GM19467 (cell line): ENCODE measurements at regions not wholly inside any gene's neighbourhood (a gene's known extent, or its start where the extent isn't known, plus 50 kb on each side); places are given as distances from the start of the nearest gene placed in this dataset.

Experiments
- ATAC-seq: cut with Tn5 transposase; IDR thresholded peaks from one replicate; pipeline ENCODE4 v1.9.1; 2021; ENCODE audit warnings: mild to moderate bottlenecking, moderate library complexity; ENCODE audit not compliant: unreplicated experiment

DNA sequence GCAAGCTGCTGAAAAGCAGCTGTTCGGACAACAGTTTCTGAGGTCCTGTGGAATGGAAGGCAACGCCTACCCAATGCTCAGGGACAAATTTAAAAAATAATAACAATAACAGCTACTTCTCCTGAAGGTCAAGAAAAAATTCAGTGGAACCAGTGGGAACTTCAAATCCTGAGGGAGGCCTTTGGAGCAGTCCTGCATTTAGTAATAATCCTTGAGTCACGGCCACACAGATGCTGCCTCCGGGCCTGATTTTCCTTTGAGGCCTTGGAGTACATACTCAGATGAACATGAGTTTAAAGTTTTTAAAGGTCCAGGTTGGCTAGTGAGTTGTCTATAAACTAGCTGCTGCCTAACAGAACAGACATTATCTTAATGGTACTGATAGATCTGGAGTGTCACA, 268.0 kb downstream of the MSRB3 start:
- no peak for ATAC-seq

DNA sequence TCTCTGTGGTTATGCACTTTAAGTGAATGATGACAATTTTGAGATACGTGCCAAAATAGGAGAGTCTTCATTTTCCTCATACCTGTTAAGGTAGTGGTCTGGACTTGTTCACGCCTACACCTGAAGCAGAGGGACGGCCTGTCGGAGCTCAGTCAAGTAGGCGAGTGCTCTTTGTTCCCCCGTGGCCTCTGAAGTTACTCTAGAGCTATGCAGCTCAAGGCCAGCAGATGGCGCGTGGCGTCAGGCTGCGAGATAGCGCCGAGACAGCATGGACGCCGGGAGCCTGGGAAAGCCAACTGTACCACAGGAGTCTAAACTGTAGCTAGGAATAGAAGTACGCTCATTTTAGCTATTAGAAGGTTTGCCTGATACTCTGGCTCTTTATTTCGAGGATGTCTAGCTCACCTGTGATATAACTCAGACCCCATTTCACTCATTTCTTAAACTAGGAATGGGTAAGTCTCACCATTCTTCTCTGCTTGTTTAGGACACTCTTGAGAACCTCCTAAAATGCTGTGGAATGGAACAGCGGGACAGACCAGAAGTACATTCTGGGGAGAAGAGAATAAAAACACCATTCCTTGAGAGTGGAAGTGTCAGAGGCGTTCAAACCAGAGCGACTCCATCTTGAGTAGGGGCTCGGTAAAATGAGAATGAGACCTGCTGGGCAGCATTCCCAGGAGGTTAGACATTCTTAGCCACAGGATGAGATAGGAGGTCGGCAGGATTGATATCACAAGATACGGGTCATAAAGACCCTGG, 267.4 kb upstream of the HMGA2 start:
- peak; percentile 100 for ATAC-seq

DNA sequence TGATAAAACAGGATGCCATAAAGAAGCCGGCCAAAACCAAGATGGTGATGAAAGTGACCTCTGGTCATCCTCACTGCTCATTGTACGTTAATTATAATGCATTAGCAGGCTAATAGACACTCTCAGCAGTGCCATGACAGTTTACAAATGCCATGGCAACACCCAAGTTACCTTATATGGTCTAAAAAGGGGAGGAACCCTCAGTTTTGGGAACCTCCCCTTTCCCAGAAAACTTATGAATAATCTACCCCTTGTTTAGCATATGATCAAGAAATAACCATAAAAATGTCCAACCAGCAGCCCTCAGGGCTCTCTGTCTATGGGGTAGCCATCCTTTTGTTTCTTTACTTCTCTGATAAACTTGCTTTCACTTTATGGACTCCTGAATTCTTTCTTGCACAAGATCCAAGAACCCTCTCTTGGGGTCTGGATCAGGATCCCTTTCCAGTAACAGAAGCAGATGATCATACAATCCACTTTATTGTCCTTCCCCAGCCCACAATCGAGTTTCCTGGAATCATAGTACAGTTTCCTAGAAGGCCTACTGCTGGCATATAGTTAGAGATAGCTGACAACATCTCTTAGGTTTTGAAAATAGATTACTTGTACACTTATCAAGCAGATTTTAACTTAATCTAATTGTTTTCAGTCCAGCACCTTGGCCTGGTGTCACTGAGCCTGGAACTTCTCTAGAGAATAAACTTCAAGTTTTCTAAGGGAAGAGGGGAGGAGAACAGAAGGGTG, 266.7 kb upstream of the HMGA2 start:
- ATAC-seq, result no peak

DNA sequence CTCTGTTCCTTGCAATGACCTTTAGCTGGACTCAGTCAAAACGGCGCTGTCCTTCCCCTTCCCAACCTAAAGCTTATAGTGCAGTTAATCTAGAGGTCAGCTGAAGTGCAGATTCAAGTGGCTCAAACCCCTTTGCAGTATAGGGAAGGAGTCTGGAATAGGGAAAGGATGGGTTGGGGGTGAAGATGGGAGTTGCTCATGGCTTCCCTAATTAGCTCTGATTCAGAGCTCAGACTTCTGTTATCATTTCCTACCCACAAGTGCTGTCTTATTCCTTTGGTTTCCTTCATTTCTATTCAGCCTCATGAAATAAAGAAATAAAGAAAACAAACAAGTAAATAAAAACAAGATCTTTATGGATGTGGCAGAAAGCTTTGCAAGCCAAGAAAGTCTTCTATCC, 264.0 kb upstream of the HMGA2 start:
- no peak for ATAC-seq

DNA sequence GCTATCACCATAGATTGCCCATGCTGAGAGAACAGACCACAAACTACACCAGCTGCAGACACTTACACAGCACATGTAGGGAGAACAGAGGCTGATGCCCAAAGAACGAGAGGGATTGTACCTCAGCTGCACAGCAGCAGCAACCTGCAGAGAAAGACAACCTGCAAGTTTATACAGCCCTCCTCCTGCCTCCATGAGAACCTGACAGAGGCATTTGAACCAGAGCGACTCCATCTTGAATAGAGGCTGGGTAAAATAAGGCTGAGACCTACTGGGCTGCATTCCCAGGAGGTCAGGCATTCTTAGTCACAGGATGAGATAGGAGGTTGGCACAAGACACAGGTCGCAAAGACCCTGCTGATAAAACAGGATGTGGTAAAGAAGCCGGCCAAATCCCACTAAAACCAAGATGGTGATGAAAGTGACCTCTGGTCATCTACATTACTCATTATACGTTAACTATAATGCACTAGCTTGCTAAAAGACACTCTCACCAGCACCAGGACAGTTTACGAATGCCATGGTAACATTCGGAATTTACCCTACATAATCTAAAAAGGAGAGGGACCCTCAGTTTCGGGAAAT, 262.4 kb upstream of the HMGA2 start:
- no peak for ATAC-seq

DNA sequence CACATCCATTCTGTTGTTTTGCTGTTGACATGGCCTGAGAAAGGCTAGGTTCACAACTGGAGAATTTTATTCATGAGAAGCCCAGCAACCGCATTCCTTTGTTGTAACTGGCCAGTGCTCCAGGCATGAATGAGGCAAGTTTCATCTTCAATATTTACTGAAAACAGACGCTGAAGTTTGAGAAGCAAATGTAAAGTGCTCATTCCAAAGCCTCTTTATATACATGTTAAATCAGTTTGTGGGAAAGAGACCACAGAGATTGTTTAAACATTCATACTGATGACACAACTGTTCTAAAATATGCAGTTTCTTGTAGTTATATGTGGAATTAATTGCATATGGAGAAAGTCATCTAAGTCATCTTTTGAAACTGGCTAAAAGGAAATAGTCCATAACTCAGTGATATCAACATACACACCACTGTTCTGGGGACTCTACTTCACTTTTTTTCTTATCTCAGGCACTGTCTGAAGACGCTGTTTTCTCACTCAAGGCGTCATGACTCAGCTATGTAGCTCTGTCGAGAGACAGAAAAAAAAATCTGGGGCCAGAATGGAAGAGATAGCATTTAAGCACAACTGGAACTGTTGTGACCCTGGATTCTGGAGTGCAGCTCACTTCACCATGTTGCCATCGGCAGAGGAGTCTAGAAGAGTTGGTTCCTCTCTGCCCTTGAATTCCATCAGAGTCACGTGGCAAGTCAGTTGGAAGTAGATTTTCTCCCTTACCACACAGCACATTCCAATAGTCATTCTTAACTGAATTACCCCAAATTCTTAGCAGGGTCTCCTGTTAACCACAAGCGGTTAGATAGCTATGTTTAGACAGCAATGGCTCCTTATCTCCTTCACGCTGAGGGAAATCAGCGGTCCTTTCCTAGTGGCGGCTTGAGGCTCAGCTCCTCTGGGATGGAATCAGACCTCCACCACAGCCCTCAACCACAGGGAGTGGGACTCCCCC, 258.4 kb upstream of the HMGA2 start:
- ATAC-seq, result no peak

DNA sequence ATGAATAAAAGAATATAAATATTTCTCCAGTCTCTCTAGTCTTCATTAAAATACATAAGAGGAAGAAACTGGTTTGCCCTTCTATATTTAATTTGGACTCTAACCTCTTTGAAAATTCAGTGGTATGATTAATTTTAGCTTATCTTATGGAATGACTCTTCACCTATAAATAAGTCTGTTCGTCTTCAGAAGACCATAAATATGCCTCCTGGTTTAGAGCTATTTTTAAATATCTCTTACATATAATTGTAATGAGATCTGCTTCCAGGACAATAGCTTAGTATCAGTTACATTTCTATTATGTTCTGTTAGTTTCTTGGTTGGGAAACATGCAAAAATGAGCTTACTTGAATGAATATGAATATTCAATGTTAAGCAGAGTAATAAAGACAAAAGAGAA, 257.5 kb upstream of the HMGA2 start:
- ATAC-seq, result no peak

DNA sequence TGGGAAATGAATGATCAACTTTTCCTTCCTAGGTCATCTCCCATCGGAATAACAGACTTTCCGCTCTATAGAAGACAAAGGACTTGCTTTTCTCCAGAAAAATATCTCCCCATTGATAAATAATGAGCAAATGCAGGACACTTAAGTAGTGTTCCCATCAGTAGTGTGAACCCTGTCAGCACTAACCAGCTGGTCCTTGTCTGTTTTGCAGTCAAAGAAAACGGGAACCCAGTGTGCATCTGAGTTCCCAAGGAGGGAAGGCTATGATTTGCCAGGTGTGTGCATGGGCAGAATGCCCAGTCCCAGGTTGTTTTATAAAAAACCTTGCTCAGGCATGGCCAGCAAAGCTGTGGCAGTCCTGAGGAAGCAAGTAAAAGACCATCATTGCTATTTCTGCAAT, 256.5 kb upstream of the HMGA2 start:
- no peak for ATAC-seq

DNA sequence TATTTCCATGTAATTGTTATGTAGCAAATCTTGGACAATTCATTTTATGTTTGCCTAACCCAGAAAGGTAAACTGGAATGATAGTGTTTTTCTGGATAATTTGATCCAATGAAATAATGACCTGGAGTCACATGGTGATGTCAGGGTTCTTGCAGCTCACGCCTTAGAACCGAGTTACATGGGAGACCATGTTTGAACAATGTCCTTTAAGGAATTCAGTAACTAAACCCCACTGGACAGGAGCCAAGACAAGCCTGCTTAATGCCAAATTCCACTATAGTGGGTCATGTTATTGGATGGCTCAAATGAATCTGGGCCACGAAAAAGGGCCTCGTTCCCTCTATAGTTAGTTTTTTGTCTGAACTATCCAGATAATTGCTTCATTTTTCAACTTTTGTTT, 255.8 kb upstream of the HMGA2 start:
- ATAC-seq, result no peak

DNA sequence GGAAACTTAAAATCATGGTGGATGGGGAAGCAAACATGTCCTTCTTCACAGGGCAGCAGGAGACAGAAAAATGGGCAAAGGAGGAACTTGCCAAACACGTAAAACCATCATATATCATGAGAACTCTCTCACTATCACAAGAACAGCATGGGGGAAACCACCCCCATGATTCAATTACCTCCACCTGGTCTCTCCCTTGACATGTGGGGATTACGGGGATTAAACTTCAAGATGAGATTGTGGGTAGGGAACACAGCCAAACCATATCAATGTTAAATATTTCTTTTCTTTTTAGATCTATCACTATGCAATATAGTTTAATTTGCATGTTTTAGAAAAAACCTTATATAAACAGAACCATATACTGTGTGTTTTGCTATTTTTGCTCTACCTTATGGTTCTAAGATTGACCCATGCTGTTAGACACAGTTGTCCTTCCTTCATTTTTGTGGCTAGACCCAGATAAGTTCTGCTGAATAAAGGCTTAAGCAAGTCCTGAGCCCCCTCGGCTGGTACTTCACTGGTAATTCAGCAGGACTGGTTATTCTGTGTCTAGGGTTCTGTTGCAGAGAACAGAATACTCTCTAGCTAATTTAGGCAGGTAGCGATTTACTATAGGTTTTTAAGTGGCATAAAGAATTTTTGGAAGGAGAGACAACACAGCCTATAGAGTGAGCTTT, 253.7 kb upstream of the HMGA2 start:
- ATAC-seq, result no peak

DNA sequence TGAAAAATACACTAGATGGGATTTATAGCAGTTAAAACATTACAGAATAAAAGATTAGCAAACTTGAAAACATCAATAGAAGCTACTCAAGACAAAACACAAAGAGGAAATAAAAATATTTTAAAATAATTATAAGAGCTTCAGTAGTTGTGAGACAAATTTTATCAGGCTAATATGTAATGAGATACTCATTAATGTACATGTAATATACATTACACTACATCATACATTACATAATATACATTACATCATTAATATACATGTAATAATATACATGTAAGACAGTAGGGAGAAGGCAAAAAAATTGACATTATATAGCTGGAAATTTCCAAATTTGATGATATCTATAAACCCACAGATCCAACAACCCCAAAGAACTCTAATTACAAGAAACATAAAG, 249.4 kb upstream of the HMGA2 start:
- ATAC-seq, result no peak

DNA sequence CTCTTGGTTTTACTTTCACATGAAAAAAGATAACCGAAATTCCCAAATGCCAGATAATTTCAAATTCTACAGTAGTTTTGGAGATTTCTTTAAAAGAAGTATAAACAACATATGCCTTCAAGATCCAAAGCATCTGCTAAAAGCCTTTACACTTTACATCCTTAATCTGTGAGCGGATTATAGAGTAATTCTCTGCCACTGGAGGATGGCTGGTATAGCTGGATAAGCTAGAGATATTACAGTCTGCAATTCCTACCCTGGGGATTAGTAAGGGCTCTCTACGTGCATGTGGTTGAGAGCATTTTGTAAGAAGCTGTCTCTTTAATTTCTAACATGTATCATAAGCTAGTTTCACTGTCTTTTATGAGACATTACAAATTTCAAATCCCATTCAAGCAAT, 240.3 kb upstream of the HMGA2 start:
- ATAC-seq, result no peak

DNA sequence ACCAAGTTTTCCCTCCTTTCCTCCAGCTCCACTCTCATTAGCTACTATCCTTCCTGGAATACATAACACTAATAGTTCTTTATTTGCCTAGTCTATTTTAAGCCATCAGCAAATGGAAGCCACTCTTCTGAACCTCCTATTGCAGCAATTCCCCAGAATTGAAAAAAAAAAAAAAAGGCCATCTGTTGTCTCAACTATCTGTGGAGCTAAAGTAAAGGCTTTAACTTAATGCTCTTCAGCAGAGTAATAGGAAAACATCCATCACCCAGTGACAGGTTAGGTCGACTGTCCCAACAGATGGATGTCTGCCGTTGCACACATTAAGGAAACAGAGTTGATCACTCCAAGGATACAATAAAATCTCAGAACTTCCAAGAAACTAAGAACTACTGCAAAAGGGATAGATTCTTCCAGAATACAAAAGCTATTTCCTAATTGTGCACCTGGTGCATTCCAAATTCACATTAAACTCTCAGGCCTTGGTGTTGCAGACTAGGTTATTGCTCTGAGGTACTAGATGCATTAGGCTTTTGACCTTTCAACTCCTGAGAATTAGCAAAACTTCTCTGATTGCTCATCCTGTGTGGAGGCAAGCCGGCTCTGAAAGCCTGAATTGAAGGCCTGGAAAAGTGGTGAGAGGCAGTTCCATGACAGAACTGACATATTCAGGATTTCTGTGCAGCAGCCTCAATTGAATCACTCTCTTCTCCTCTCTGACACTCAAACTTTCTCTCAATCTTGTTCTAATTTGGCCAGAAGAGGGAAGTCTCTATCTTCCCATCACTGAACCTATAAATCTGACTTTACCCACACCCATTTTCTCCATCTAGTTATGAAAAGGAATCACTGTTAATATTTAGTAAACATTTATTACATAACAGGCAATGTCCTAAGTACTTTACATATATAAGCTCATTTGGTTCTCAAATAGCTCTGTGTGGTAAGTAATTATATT, 238.4 kb upstream of the HMGA2 start:
- no peak for ATAC-seq

DNA sequence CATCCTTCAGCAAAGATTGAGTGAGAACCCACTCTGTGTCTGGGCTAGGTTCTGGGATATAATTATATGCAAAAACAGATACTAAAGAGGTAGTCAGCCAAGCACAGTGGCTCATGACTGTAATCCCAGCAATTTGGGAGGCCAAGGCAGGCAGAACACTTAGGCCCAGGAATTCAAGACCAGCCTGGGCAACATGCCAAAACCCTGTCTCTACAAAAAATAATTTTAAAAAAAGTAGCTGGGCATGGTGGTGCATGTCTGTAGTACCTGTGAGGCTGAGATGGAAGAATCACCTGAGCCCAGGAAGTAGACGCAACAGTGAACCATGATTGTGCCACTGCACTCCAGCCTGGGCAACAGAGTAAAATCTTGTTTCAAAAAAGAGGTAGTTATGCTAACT, 237.5 kb upstream of the HMGA2 start:
- ATAC-seq, result no peak

DNA sequence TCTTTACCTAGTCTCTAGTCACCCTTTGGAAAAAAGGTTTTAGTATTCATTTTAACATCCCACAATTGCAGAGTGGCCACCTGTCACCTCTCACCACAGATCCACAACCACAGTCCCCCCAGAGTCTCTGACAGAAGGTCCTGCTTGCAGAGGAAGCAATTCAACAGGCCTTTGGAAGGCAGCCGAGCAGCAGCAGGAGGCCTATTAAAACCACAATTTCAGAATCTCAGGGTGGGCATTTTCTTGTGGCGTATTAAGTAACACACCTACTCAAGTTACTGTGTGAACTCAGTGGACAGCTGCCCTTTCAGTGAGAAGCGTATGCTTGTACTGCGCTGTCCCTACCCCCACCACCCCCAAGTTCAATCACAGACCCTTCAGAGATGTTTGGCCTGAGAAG, 234.0 kb upstream of the HMGA2 start:
- no peak for ATAC-seq

DNA sequence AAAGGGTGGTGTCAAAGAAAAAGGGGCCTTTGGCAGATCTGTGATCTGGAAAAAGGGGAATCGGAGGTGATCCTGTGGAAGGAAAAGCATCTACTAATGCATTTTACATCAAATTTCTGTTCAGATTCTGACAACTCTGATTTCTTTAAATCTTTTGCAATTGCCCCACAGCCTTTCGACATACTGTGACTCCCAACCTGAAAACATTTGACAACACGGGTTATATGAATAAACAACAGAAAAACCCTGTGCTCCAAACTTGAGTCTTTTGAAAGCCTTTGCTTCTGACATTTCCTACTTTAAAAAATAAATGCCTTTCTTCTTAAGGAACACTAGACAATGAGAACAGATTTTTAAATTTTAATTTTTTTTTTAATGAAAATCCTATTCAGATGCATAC, 231.9 kb upstream of the HMGA2 start:
- no peak for ATAC-seq

DNA sequence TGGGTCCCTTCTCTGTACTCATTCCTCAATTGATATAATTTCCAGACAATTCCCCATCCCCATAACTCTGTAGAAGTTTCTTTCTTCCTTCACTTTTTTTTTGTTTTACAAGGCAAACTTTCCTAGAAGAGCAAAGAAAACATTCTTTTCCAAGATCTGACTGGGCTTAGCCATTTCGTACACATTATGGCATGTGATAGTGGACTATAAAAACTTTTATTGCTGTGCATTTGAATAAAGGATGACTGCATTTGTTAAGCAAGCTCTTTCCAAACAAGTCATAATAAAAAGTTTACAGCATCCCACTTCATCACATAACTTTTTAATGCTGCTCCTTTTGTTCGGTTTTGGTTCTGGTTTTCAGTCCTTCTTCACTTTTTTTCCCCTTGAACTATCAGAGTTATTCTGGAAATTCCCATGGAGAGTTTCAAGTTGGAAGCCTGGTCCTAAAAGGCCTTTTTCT, 231.0 kb upstream of the HMGA2 start:
- no peak for ATAC-seq

DNA sequence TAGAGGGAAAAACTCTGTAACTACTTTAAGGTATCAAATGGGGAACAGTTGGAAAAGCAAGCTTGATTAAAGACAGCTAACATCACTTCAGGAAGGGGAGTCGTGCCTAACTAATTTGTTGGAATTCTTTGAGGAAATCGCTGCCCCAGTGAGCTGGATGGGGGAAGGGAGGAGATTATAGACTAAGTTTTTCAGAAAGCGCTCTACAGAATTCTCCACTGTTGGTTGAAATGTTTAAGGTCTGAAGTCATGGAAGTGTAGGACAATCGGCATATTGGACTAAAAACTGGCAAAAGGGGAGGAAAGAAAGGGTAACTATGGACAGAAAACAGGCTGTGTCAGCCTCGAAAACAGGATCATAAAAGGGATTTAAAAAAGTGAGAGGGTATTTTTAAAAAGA, 229.9 kb upstream of the HMGA2 start:
- no peak for ATAC-seq

DNA sequence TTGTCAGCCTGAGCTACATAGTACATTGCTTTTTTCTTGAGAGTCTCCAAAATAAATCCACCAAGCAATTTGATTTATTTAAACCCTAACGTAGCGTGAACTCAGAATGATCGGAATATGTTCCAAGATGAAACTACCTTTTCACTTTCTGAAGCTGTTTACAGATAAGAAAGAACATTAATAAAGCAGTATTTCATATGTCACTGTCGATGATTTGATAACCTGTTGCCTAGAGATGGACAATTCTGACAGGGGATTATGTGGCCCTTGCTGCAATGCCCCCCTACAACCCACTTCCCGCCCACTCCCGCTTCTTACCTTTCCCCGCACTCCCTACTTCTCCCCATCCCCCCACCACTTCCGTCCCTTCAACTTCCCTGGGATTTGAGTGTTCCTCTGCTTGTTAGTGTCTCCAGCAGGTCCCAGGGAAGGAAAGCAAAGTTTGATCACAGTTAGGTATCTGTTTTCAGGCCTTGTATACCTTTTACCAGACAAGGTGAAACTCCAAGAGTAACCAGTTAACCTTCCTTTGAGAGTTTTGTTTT, 229.2 kb upstream of the HMGA2 start:
- ATAC-seq, result no peak
